ENCODE measurements at regions not wholly inside any gene's neighbourhood (a gene's known extent, or its start where the extent isn't known, plus 50 kb on each side); places are given as distances from the start of the nearest gene placed in this dataset.

DNA sequence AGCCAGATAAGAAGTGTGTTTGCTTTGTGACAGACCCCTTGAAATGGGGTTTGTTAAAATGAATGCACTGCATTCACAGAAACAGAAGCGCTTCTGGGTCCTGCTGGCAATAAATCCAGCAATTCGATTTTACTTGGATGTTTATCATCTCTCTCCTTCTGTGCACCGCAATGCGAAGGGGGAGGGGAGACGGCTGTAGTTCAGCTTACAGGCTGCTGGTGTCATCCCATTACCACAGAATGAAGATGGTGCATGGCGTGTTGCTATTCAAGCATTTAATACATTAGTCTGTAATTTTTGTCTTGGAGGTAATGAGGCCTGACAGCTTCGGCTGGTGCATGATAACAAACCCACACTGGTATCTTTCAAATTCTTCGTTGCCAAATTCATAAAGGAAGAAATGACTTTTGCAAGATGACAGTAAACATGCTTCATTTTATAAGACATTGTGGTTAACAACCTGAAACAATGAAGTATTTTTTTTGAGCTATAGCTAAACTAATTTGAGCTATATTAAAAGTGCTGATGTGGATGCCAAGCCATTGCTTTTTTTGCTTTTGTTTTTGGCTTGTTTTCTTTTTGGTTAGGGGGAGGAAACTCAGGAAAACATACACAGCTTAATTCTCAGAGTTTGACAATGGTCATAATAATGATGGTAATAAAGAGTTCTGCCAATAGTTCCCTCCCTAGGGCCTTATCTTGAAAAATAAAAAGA lies 418.3 kb downstream of the OTOL1 start:
- Mint-ChIP-seq H3K36me3 (ENCODE audit: insufficient read depth in 1 of 3, low read depth in 3 of 3) (peaks cover 8 to 15% (median 13%) of the 10 kb centered on the region in 3 experiments; a peak in 6 of 7 replicates), H3K4me1 (no peaks in the 10 kb centered on the region; a peak in 1 of 4 replicates), H3K4me3 (no peak overlapping the region), H3K27me3 (ENCODE audit: low read depth) (no peaks in the 10 kb centered on the region), H3K9me3 (peaks cover 14% of the 10 kb centered on the region in 2 experiments), H3K27ac (no peak overlapping the region)
- H4K5ac ChIP-seq (ENCODE audit: insufficient read length, low read depth, low read length) = no peak overlapping the region
- no peak overlapping the region for H3K4ac ChIP-seq (ENCODE audit: low read depth, low read length)
- no peak overlapping the region for H3K14ac ChIP-seq (ENCODE audit: insufficient read depth, low read length)
- no CpG with 5 or more reads among the region's 8 CpGs for WGBS (ENCODE audit: extremely low coverage, insufficient read length, low lambda C conversion rate)
- H2BK5ac ChIP-seq (ENCODE audit: insufficient read length, low read length) = no peak overlapping the region
- H2BK120ac ChIP-seq (ENCODE audit: low read depth, low read length, poor library complexity, severe bottlenecking) = no peak overlapping the region
- no peak overlapping the region for H2BK20ac ChIP-seq (ENCODE audit: low read depth, low read length, poor library complexity, severe bottlenecking)
- H3K4me1 ChIP-seq (ENCODE audit: insufficient read depth, low read length) = no peaks in the 10 kb centered on the region
- H3K23ac ChIP-seq (ENCODE audit: insufficient read length, low read depth, low read length) = no peak overlapping the region
- DNase-seq = peak; percentile 50
- no peak overlapping the region for H3K56ac ChIP-seq (ENCODE audit: insufficient read length, low read depth, low read length)
- H3K23me2 ChIP-seq (ENCODE audit: insufficient read length, low read depth, low read length, poor library complexity, severe bottlenecking) = no peaks in the 10 kb centered on the region
- H3K79me2 ChIP-seq (ENCODE audit: insufficient read depth, low read length) = no peaks in the 10 kb centered on the region
- no peaks in the 10 kb centered on the region for H3K9me3 ChIP-seq (ENCODE audit: control insufficient read depth, low read depth, low read length)
- no peak overlapping the region for H4K91ac ChIP-seq (ENCODE audit: insufficient read length, low read depth, low read length)
- TF ChIP-seq, protein P1, sequence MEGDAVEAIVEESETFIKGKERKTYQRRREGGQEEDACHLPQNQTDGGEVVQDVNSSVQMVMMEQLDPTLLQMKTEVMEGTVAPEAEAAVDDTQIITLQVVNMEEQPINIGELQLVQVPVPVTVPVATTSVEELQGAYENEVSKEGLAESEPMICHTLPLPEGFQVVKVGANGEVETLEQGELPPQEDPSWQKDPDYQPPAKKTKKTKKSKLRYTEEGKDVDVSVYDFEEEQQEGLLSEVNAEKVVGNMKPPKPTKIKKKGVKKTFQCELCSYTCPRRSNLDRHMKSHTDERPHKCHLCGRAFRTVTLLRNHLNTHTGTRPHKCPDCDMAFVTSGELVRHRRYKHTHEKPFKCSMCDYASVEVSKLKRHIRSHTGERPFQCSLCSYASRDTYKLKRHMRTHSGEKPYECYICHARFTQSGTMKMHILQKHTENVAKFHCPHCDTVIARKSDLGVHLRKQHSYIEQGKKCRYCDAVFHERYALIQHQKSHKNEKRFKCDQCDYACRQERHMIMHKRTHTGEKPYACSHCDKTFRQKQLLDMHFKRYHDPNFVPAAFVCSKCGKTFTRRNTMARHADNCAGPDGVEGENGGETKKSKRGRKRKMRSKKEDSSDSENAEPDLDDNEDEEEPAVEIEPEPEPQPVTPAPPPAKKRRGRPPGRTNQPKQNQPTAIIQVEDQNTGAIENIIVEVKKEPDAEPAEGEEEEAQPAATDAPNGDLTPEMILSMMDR (conservative IDR thresholded peaks at IDR 0.05) = peak; percentile 76
- H3K27ac ChIP-seq (ENCODE audit: insufficient read length, low read depth, low read length) = no peak overlapping the region
- H4K20me1 ChIP-seq (ENCODE audit: control insufficient read depth, insufficient read depth, insufficient read length) = no peaks in the 10 kb centered on the region
- H3K18ac ChIP-seq (ENCODE audit: insufficient read length, low read depth, low read length) = no peak overlapping the region
- no peak overlapping the region for H3K4me2 ChIP-seq (ENCODE audit: insufficient read depth, insufficient read length, low read length)
- H3K27me3 ChIP-seq (ENCODE audit: insufficient read depth, low read length) = no peaks in the 10 kb centered on the region
- no peak overlapping the region for H2BK12ac ChIP-seq (ENCODE audit: insufficient read length, low read depth, low read length)
- no peak overlapping the region for H3K9ac ChIP-seq (ENCODE audit: extremely low read depth, insufficient read length, low read length)
- H2AFZ ChIP-seq (ENCODE audit: low read length) = no peak overlapping the region
- H3K79me1 ChIP-seq (ENCODE audit: insufficient read depth, low read depth, low read length, poor library complexity, severe bottlenecking) = no peaks in the 10 kb centered on the region
- H3T11ph ChIP-seq (ENCODE audit: low read length) = no peak overlapping the region
- no peak overlapping the region for H2AK5ac ChIP-seq (ENCODE audit: insufficient read length, low read length)
- no peak overlapping the region for H4K8ac ChIP-seq (replicated peaks; ENCODE audit: insufficient read length, low read depth, low read length)
- no peak overlapping the region for H2BK15ac ChIP-seq (ENCODE audit: low read depth, low read length)

Data from H9 (cell line).